ENCODE measurements at regions not wholly inside any gene's neighbourhood (a gene's known extent, or its start where the extent isn't known, plus 50 kb on each side); places are given as distances from the start of the nearest gene placed in this dataset.

DNA sequence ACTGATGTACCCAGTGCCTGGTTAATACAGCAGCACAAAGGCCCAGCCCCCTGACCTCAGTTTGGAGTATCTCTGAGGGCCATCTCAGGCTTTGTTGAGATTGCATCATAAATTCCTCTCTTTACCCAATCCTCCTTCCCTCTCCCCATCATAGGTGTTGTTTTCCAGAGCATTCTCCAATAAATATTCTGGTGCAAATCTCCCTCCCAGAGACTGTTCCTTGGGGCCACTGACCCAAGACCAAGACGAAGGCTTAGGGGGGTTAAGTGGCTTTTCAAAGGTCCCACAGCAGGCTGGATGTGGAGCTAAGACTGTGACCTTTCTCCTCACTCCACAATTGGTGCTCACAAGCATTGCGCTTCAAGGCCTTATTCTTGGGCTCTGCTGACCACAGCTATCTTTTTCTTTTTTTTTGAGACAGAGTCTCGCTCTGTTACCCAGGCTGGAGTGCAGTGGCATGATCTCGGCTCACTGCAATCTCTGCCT, 72.4 kb upstream of the ZMYND8 start:
- TF ChIP-seq, protein P1, sequence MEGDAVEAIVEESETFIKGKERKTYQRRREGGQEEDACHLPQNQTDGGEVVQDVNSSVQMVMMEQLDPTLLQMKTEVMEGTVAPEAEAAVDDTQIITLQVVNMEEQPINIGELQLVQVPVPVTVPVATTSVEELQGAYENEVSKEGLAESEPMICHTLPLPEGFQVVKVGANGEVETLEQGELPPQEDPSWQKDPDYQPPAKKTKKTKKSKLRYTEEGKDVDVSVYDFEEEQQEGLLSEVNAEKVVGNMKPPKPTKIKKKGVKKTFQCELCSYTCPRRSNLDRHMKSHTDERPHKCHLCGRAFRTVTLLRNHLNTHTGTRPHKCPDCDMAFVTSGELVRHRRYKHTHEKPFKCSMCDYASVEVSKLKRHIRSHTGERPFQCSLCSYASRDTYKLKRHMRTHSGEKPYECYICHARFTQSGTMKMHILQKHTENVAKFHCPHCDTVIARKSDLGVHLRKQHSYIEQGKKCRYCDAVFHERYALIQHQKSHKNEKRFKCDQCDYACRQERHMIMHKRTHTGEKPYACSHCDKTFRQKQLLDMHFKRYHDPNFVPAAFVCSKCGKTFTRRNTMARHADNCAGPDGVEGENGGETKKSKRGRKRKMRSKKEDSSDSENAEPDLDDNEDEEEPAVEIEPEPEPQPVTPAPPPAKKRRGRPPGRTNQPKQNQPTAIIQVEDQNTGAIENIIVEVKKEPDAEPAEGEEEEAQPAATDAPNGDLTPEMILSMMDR (IDR thresholded peaks at IDR 0.05; ENCODE audit: extremely low read depth in 1 of 2, insufficient read depth in 1 of 2, low read depth in 1 of 2, low read length in 2 of 2): no peak
- TF ChIP-seq POLR2A (IDR thresholded peaks at IDR 0.05; ENCODE audit: low read depth, low read length): no peak

Data from endothelial cell of umbilical vein (primary cell).